GM12878 (cell line): ENCODE measurements at regions not wholly inside any gene's neighbourhood (a gene's known extent, or its start where the extent isn't known, plus 50 kb on each side); places are given as distances from the start of the nearest gene placed in this dataset.

Source experiments
- ATAC-seq: fragments of 200-7000 bp; cut with Tn5 transposase; 3 replicates; pipeline ENCODE4 v1.9.1; 2020; ENCODE audit warnings: mild to moderate bottlenecking, moderate library complexity
- BruUV-seq: library from RNA; stranded (reverse); fragments of 400-500 nt; replicated peaks from 2 replicates; lab custom pipeline; 2021; lab: Mats Ljungman, UMichigan
- CTCF ChIA-PET: fragments of 300-600 bp; sonication (Branson Sonifier 250); formaldehyde crosslinking; extraction: SDS; loops from one replicate; lab custom pipeline; 2021; ENCODE audit warnings: inconsistent platforms; lab: Yijun Ruan, JAX
- POLR2A ChIA-PET: fragments of 350-600 bp; formaldehyde crosslinking; extraction: SDS; loops from one replicate; lab custom pipeline; 2021; ENCODE audit warnings: inconsistent platforms; lab: Charles Lee
- RAD21 ChIA-PET: fragments of 300-600 bp; sonication (Branson Sonifier 250); formaldehyde crosslinking; loops from one replicate; lab custom pipeline; 2023; ENCODE audit warnings: antibody characterized with exemption; ENCODE audit not compliant: unreplicated experiment; lab: Charles Lee
- SMC1A ChIA-PET: fragments of 300-600 bp; sonication (Branson Sonifier 250); formaldehyde crosslinking; loops from one replicate; lab custom pipeline; 2023; ENCODE audit not compliant: unreplicated experiment, uncharacterized antibody; lab: Charles Lee
- DNase-seq: peaks from one replicate; pipeline ENCODE4 v3.0.0-alpha.2; 2011; ENCODE audit warnings: low read depth, low spot score
- FAIRE-seq: peaks from 3 replicates; lab custom pipeline; 2011; peaks lifted over from hg19 to GRCh38; lab: Jason Lieb, UNC
- H2AFZ ChIP-seq: 2 replicates; pipeline ENCODE4 v1.6.0; 2011; ENCODE audit warnings: low read depth, low read length, control low read depth; ENCODE audit not compliant: control insufficient read depth
- H3K27ac ChIP-seq: 2 replicates; pipeline ENCODE4 v1.5.1; 2011; ENCODE audit warnings: control low read depth; ENCODE audit not compliant: control insufficient read depth, insufficient read depth
- H3K27me3 ChIP-seq, 2 experiments: replicated peaks in 1 of 2; 2 replicates each; pipeline versions ENCODE4 v1.6.0 to v1.6.1; 2011; ENCODE audit warnings: low read length in 1 of 2; ENCODE audit not compliant: control insufficient read depth in 2 of 2, insufficient read depth in 2 of 2
- H3K36me3 ChIP-seq, 2 experiments: 2 replicates each; pipeline ENCODE4 v1.5.1; 2011; ENCODE audit warnings: low read length in 1 of 2; ENCODE audit not compliant: control insufficient read depth in 2 of 2, insufficient read depth in 2 of 2
- H3K4me1 ChIP-seq: 2 replicates; pipeline ENCODE4 v1.6.1; 2011; ENCODE audit warnings: mild to moderate bottlenecking, low read length, moderate library complexity, mixed read lengths; ENCODE audit not compliant: control insufficient read depth, insufficient read depth
- H3K4me2 ChIP-seq: 2 replicates; pipeline ENCODE4 v1.6.0; 2011; ENCODE audit warnings: control low read depth; ENCODE audit not compliant: control insufficient read depth, insufficient read depth
- H3K4me3 ChIP-seq: fragments of 200-600 bp; sonication (generic); 2 replicates; pipeline ENCODE4 v1.5.1; 2016
- H3K79me2 ChIP-seq: 2 replicates; pipeline ENCODE4 v1.6.0; 2011; ENCODE audit warnings: low read length; ENCODE audit not compliant: control insufficient read depth, insufficient read depth
- H3K9ac ChIP-seq: 2 replicates; pipeline ENCODE4 v1.8.0; 2011; ENCODE audit warnings: low read length, control low read depth, mixed read lengths; ENCODE audit not compliant: control insufficient read depth, insufficient read depth
- H3K9me3 ChIP-seq: replicated peaks from 3 replicates; pipeline ENCODE4 v1.5.1; 2011; ENCODE audit warnings: mild to moderate bottlenecking, low read length; ENCODE audit not compliant: control insufficient read depth, insufficient read depth
- H4K20me1 ChIP-seq: 2 replicates; pipeline ENCODE4 v1.6.0; 2011; ENCODE audit not compliant: control insufficient read depth, insufficient read depth
- CBFB ChIP-seq: IDR thresholded peaks from 2 replicates; pipeline ENCODE4 v1.6.1; 2016; ENCODE audit warnings: antibody characterized with exemption, low read depth
- CHD1 ChIP-seq: IDR thresholded peaks from 2 replicates; pipeline ENCODE4 v1.6.1; 2012; ENCODE audit warnings: low read depth, low read length, improper control_type of control experiment
- IKZF1 ChIP-seq: fragments of 450-650 bp; conservative IDR thresholded peaks from 2 replicates; pipeline ENCODE4 v1.6.1; 2017; ENCODE audit warnings: antibody characterized with exemption, mild to moderate bottlenecking
- RB1 ChIP-seq: fragments of 450-650 bp; formaldehyde crosslinking; IDR thresholded peaks from 2 replicates; pipeline ENCODE4 v1.6.1; 2017; ENCODE audit warnings: mild to moderate bottlenecking, borderline replicate concordance
- RCOR1 ChIP-seq: conservative IDR thresholded peaks from 2 replicates; pipeline ENCODE4 v1.6.1; 2012; ENCODE audit warnings: low read depth, low read length, improper control_type of control experiment
- STAT3 ChIP-seq: IDR thresholded peaks from 2 replicates; pipeline ENCODE4 v1.6.1; 2011; ENCODE audit warnings: low read depth, low read length, improper control_type of control experiment
- ZNF274 ChIP-seq: IDR thresholded peaks from one replicate; pipeline ENCODE4 v1.8.0; 2011; ENCODE audit not compliant: insufficient read length, insufficient read depth
- WGBS: methylation state at CpG from one replicate; pipeline ENCODE4 v1.1.6; 2016; ENCODE audit warnings: low lambda C conversion rate; ENCODE audit not compliant: insufficient replicate concordance, insufficient coverage; ENCODE audit errors: missing lambda C conversion rate; 5-methylcytosine and 5-hydroxymethylcytosine counted together
- in situ Hi-C: fragments of 300-500 bp; cut with MboI; formaldehyde crosslinking; loops from 9 replicates; pipeline ENCODE4 v1.14.3; 2018; ENCODE audit warnings: mixed read lengths
- intact Hi-C: fragments of 100-400 bp; cut with micrococcal nuclease; formaldehyde crosslinking; loops from one replicate; pipeline ENCODE4 v1.14.2; 2022; ENCODE audit not compliant: unreplicated experiment
- TF ChIP-seq, protein P1 (sequence below): IDR thresholded peaks from 2 replicates; pipeline ENCODE4 v1.6.1; 2012; ENCODE audit warnings: low read depth, low read length, improper control_type of control experiment
- TF ChIP-seq, protein P2 (sequence below): fragments of 450-650 bp; IDR thresholded peaks from 2 replicates; pipeline ENCODE4 v1.6.1; 2017; ENCODE audit warnings: mild to moderate bottlenecking
- TF ChIP-seq, protein P3 (sequence below): fragments of 450-650 bp; IDR thresholded peaks from 2 replicates; pipeline ENCODE4 v1.6.1; 2017; ENCODE audit warnings: mild to moderate bottlenecking, moderate library complexity
- TF ChIP-seq, protein P4 (sequence below): fragments of 450-650 bp; IDR thresholded peaks from 2 replicates; pipeline ENCODE4 v1.6.1; 2017; ENCODE audit warnings: antibody characterized with exemption, mild to moderate bottlenecking, moderate library complexity

GRCh38 chr2:176879426-176879995 is 333.1 kb upstream of the HNRNPA3 start:
- Histone ChIP-seq H2AFZ (no peak overlapping the region), H3K79me2 (no peaks in the 10 kb centered on the region), H3K4me2 (no peak overlapping the region), H3K4me3 (no peak overlapping the region), H3K27ac (no peak overlapping the region), H3K9me3 (no peaks in the 10 kb centered on the region), H3K36me3 (no peaks in the 10 kb centered on the region), H3K27me3 (no peaks in the 10 kb centered on the region), H3K4me1 (no peaks in the 10 kb centered on the region), H4K20me1 (no peaks in the 10 kb centered on the region), H3K9ac (no peak overlapping the region)
- no peak for FAIRE-seq
- POLR2A ChIA-PET: no interaction called here
- SMC1A ChIA-PET: interaction anchor here (0.8 to 3.6 kb wide), 3 partner anchors 11 to 268 kb away, joined by 3 to 14 read pairs (median 3); no protein-coding TSS in a partner anchor
- CTCF ChIA-PET: interaction anchor here (1.0 to 1.3 kb wide), 2 partner anchors 63 to 129 kb away, joined by 3 read pairs; no protein-coding TSS in a partner anchor
- no TSS peak for BruUV-seq
- no peak for ATAC-seq
- RAD21 ChIA-PET: no interaction called here
- 64% methylated on average over 5 of the region's 5 CpGs for WGBS
- no peak for DNase-seq
- intact Hi-C loops (no loop called here), in situ Hi-C loops (no loop called here)
- TF ChIP-seq, protein P1, sequence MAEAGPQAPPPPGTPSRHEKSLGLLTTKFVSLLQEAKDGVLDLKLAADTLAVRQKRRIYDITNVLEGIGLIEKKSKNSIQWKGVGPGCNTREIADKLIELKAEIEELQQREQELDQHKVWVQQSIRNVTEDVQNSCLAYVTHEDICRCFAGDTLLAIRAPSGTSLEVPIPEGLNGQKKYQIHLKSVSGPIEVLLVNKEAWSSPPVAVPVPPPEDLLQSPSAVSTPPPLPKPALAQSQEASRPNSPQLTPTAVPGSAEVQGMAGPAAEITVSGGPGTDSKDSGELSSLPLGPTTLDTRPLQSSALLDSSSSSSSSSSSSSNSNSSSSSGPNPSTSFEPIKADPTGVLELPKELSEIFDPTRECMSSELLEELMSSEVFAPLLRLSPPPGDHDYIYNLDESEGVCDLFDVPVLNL: no peak
- TF ChIP-seq ZNF274 (no peak), CHD1 (no peak), CBFB (no peak), STAT3 (no peak), IKZF1 (no peak), RCOR1 (no peak), RB1 (no peak)
- TF ChIP-seq, protein P2, sequence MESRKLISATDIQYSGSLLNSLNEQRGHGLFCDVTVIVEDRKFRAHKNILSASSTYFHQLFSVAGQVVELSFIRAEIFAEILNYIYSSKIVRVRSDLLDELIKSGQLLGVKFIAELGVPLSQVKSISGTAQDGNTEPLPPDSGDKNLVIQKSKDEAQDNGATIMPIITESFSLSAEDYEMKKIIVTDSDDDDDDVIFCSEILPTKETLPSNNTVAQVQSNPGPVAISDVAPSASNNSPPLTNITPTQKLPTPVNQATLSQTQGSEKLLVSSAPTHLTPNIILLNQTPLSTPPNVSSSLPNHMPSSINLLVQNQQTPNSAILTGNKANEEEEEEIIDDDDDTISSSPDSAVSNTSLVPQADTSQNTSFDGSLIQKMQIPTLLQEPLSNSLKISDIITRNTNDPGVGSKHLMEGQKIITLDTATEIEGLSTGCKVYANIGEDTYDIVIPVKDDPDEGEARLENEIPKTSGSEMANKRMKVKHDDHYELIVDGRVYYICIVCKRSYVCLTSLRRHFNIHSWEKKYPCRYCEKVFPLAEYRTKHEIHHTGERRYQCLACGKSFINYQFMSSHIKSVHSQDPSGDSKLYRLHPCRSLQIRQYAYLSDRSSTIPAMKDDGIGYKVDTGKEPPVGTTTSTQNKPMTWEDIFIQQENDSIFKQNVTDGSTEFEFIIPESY: no peak
- TF ChIP-seq, protein P3, sequence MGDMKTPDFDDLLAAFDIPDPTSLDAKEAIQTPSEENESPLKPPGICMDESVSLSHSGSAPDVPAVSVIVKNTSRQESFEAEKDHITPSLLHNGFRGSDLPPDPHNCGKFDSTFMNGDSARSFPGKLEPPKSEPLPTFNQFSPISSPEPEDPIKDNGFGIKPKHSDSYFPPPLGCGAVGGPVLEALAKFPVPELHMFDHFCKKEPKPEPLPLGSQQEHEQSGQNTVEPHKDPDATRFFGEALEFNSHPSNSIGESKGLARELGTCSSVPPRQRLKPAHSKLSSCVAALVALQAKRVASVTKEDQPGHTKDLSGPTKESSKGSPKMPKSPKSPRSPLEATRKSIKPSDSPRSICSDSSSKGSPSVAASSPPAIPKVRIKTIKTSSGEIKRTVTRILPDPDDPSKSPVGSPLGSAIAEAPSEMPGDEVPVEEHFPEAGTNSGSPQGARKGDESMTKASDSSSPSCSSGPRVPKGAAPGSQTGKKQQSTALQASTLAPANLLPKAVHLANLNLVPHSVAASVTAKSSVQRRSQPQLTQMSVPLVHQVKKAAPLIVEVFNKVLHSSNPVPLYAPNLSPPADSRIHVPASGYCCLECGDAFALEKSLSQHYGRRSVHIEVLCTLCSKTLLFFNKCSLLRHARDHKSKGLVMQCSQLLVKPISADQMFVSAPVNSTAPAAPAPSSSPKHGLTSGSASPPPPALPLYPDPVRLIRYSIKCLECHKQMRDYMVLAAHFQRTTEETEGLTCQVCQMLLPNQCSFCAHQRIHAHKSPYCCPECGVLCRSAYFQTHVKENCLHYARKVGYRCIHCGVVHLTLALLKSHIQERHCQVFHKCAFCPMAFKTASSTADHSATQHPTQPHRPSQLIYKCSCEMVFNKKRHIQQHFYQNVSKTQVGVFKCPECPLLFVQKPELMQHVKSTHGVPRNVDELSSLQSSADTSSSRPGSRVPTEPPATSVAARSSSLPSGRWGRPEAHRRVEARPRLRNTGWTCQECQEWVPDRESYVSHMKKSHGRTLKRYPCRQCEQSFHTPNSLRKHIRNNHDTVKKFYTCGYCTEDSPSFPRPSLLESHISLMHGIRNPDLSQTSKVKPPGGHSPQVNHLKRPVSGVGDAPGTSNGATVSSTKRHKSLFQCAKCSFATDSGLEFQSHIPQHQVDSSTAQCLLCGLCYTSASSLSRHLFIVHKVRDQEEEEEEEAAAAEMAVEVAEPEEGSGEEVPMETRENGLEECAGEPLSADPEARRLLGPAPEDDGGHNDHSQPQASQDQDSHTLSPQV: no peak
- TF ChIP-seq, protein P4, sequence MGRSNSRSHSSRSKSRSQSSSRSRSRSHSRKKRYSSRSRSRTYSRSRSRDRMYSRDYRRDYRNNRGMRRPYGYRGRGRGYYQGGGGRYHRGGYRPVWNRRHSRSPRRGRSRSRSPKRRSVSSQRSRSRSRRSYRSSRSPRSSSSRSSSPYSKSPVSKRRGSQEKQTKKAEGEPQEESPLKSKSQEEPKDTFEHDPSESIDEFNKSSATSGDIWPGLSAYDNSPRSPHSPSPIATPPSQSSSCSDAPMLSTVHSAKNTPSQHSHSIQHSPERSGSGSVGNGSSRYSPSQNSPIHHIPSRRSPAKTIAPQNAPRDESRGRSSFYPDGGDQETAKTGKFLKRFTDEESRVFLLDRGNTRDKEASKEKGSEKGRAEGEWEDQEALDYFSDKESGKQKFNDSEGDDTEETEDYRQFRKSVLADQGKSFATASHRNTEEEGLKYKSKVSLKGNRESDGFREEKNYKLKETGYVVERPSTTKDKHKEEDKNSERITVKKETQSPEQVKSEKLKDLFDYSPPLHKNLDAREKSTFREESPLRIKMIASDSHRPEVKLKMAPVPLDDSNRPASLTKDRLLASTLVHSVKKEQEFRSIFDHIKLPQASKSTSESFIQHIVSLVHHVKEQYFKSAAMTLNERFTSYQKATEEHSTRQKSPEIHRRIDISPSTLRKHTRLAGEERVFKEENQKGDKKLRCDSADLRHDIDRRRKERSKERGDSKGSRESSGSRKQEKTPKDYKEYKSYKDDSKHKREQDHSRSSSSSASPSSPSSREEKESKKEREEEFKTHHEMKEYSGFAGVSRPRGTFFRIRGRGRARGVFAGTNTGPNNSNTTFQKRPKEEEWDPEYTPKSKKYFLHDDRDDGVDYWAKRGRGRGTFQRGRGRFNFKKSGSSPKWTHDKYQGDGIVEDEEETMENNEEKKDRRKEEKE: no peak
